ENCODE measurements at regions not wholly inside any gene's neighbourhood (a gene's known extent, or its start where the extent isn't known, plus 50 kb on each side); places are given as distances from the start of the nearest gene placed in this dataset.
"Not testable (repeated sequence)": the region's sequence is repeated elsewhere in the genome, so short reads cannot be mapped to it uniquely, and the experiment has no call there.

DNA sequence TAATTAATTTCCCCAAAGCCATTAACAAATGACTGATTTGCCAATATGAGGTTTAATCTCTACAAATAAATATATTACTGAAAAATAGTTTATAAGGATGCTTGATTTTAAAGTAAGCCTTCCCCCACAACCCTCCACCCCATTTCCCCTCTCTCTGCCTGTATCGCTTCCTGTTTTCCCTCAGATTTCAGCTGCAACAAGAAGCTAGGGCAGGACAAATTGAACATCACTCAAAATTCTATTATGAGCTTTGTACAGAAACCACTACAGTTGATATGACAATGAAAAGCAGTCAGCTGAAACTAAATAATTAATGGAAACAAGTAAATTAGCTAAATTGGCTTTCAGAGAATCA lies 109.0 kb upstream of the SP4 start:
- DNase-seq: no peak

DNA sequence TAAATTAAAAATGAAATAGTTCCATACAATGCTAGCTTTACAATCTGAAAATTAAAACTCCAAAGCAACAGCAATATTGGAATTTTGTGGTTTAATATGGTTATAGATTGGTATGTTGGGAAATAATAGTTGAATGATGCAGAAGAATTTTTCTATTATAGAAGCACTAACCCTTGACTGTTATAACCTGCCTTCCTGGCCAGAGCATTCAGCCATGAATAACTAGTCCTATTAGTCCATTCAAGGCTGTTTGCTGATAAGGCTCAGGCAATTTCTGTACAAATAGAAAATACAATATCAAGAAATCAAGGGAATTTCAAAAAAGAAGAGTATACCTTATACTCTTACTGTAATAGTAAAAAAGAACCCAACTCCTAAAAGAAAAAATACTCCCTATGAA lies 101.6 kb upstream of the SP4 start:
- DNase-seq: no peak

DNA sequence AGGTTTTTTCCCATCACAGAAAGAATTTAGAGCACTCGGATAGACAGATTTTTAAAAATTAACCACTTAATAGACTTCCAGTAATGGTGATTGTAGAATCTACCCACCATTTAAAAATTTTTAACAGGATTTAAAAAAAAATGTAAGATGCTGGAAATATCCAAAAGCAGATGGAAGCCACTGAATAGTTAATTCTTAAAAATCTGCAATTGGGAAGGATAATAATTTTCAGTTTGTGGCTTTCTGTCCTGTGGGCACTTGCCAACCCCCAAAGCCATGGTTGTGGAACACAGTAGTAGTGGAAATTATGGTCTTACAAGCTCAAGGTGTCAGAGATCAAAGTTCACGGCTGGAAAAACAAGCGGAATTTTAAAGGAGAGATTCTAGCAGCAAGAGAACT lies 101.0 kb upstream of the SP4 start:
- no peak for DNase-seq

GRCh38 chr7:21327422-21328409 lies 100.2 kb upstream of the SP4 start:
- no peak for DNase-seq

GRCh38 chr7:21330462-21331178 lies 97.3 kb upstream of the SP4 start:
- DNase-seq: no peak

GRCh38 chr7:21334906-21335305 lies 93.0 kb upstream of the SP4 start:
- no peak for DNase-seq

GRCh38 chr7:21336743-21337142 lies 91.1 kb upstream of the SP4 start:
- DNase-seq: no peak

GRCh38 chr7:21338728-21339164 lies 89.1 kb upstream of the SP4 start:
- no peak for DNase-seq

GRCh38 chr7:21344900-21345299 lies 83.0 kb upstream of the SP4 start:
- not testable (repeated sequence) for DNase-seq

DNA sequence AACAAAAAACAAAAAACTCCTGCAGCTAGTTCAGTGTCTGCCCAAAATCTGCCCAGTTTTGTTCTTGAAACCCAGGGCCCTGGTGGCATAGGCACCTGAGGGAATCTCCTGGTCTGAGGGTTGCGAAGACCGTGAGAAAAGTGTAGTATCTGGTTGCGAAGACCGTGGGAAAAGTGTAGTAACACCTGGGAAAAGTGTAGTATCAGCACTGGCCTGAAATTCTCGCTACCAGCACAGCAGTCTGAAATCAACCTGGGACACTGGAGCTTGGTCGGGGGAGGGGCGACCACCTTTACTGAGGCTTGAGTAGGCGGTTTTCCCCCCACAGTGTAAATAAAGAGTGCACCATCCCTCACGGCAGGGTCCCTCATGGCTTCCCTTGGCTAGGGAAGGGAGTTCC lies 82.5 kb upstream of the SP4 start:
- DNase-seq: no peak

DNA sequence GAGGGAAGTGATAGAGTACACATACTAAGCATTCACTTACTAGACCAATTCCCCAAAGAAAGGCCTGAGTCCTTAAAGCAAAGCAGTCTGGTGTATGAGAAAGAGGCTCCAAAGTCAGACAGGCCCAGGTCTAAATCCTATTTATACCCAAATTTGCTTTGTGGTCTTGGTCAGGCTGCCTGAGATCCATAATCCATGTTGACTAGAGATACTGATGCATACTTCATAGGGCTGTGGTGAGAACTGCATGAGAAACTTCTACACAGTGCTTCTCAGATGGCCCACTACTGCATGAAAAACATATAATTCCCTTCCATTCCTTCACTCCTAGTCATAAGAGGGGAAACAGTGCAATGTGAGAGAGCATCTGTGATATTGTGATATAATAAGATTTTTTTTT lies 81.6 kb upstream of the SP4 start:
- no peak for DNase-seq

DNA sequence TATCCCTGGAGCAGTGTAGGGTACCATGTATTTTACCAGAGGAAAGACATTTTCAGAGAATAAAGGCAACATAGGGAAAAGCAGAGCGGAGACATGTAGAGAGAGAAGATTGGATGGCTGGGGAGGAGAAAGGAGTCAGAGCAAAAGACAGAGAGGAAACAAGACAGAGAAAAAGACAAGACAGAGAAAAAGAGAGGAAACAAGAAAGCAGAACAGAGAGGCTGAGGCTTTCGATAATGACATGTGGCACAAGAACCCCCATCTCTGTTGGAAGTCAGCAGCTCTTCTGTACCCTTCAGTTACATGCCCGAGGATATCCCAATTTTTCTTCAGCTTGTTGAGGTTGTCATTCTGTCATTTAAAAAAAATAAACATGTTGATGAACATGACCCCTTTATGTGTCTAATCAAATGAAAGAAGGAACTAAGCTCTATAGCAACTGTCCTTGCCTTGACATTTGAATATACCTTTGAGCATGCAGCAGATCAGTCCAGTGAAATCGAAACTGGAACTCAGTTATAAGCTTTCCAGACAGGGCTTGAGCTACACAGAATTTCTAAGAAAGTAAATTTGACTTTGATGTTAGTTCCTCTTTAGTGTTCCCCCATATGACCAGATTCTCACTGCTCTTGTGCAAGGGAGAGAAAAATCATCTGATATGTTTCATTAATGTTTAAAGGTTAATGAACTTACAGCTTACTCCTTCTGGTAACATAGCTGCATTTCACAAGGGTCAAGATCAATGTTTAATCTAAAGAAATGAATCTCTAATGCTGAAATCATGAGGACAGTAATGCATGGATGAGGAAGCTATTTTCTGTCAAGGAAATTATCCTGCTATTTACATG lies 75.1 kb upstream of the SP4 start:
- DNase-seq: no peak

DNA sequence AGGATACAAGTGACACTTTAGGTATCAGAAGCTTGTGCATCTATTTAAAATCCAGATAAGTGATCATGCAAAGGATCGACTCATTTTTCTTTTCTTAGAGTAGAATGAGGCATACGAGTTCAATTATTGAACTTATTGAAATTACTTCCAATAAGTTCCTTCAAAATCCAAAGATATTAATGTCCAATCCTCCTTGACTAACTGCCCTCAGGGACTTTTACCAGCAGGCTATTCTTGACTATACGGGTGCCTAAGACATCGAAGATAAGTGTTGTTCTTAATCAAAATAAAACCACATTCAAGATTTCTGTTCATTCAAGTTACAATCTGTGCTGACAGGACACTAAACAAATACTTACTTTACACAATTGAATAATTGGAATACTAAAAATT lies 74.5 kb upstream of the SP4 start:
- no peak for DNase-seq

DNA sequence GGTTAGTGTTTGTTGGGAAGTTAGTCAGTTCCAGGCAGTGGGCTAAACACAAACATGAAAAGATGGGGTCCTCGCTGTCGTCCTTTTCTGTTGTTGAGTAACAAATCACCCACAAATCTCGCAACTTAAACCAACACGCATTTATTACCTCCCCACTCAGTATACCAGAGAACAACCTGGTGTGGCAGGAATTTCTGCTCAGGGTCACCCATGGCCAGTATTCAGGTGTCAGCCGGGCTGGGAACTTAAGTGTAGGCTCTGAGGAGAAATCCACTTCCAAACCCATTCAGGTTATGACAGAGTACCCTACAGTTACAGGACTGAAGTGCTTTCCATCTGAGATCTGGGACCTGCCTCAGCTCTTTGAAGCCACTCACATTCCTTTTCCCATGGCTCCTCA lies 73.6 kb upstream of the SP4 start:
- no peak for DNase-seq

DNA sequence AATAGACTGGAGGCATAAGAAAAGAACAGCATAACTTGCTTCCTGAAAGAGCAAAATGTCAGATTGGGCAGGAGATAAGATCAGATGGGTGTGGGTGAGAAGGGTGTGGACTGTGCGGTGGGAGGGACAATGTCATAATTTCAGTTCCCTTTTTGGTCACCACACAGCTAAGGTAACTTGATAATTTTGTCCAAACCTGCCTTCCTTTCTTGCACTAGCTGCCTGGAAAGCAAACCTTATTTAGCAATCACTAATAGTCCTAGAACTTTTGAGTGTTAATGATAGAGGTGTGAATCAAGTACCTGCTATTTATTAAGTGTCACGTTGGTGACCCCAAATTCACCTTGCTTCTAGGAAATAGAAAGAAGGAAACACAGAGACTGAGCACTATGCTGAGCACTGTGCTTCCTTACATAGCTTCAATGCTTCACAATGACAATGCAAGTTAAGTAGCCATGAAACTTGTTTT lies 72.4 kb upstream of the SP4 start:
- no peak for DNase-seq

DNA sequence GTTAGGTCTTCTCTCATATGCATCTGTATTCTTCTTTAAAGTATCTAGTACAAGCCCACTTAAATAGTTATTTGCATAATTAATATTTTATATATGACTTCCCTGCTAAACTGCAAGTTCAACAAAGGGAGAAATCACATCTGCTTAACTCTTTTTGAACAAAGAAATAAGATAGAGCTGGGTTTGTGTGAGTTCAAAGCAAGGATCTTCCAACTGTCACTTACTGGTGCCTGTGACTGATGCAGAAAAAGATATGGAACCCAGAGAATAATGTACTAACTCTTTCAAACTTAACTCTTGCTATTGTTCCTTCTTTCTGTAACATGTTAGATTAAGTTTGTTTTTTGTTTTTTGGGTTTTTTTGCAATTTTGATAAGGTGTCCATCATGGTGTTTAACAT lies 71.3 kb upstream of the SP4 start:
- no peak for DNase-seq

GRCh38 chr7:21357151-21358097 lies 70.5 kb upstream of the SP4 start:
- no peak for DNase-seq

- no peak for DNase-seq
Observed at GRCh38 chr7:21358648-21359047, 69.2 kb upstream of the SP4 start.

- DNase-seq: no peak
Observed at GRCh38 chr7:21359163-21359562, 68.7 kb upstream of the SP4 start.

DNA sequence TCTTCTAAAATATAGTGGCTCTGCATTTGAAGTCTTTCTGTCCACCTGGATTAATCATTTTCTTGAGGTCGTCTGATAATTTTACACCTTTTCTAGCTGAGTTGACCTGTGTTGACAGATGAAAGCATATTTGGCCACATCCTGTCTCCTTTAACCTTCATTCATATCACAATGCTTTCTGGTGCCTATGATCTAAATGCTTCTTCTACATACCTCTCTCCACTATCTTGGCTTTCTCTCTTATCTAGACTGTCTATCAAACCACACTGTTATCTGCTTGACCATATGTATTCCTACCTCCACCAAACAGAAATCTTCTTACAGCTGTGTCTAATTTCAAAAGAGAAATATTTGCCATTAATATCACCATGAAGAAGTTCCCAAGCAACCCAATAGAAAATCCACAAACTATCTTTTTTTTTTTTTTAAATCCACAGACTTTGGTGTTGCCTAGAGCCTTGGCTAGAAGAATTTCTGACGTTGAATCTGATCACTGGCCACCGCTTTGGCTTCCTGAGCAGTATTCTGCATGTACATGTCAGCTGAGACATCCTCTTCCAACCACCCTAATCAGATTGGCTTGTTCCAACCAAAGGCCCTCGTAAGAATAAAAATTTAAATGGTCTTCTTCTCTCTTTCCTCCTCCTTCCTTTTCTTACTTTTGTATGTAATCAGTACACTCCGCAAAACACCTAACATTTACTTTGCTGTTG lies 66.3 kb upstream of the SP4 start:
- no peak for DNase-seq

DNA sequence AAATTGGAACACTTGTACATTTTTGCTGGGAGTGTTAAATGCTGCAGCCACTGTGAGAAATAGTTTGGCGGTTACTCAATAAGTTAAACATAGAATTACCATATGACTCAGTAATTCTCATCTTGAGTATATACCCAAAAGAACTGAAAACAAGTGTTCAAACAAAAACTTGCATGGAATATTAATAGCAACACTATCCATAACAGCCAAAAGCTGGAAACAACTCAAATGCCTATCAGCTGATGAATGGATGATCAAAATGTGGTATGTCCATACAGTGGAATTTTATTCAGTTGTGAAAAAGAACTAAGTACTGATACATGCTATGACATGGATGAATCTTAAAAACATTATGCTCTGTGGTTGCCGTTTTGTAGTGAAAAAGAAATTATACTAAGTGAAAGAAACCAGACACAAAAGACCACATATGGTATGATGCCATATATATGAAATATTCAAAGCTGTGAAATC lies 63.0 kb upstream of the SP4 start:
- no peak for DNase-seq

All from skin of body (tissue), 1 donor.